Heart left ventricle (tissue), 13 donors: ENCODE measurements at regions not wholly inside any gene's neighbourhood (a gene's known extent, or its start where the extent isn't known, plus 50 kb on each side); places are given as distances from the start of the nearest gene placed in this dataset.

Source experiments
- POLR2A ChIP-seq, 2 donors: fragments of 450-650 bp; IDR thresholded peaks; one replicate each; pipeline ENCODE4 v1.6.1; 2017; ENCODE audit warnings: antibody characterized with exemption in 2 of 2, mild to moderate bottlenecking in 2 of 2, moderate library complexity in 2 of 2
- TF ChIP-seq, protein P1 (sequence below), 12 donors: fragments of 200-600 bp; sonication (generic) in 4 of 12; IDR thresholded peaks; one replicate each; pipeline versions ENCODE4 v1.5.0 to v1.8.0; 2018 to 2022; ENCODE audit warnings: antibody characterized with exemption in 12 of 12, mild to moderate bottlenecking in 5 of 12
- donor health status: ischemic (EF 13 %, LVEDD 7.1; RV severe dilation, severe dysfunction).
- donor health status: DM: no; HTN: yes; CAD: no.
- donor health status: DM: no; HTN: no; CAD: no.
- donor health status: ischemic (EF 25% LVEDD 6.9; RV normal size, moderate dysfunction).
- donor health status: ischemic (EF 25% LVEDD 5.7; RV mildly dilated, moderate dysfunction).
- donor health status: ischemic (EF 35%, LVEDD 5.7; RV mildly dilated, moderate dysfunction).
- donor health status: nonischemic (EF 11% LVEDD 7.7; RV severe dilation, severe dysfunction).
- donor health status: DM: yes; HTN: yes; CAD: no.
- donor health status: PGD.
- donor health status: ischemic (EF 29% LVEDD 5.4; RV normal size, mild dysfunction).
- donor health status: nonischemic (EF 23%, LVEDD 6.1; RV moderate dilation, normal function).

- TF ChIP-seq, protein P1, sequence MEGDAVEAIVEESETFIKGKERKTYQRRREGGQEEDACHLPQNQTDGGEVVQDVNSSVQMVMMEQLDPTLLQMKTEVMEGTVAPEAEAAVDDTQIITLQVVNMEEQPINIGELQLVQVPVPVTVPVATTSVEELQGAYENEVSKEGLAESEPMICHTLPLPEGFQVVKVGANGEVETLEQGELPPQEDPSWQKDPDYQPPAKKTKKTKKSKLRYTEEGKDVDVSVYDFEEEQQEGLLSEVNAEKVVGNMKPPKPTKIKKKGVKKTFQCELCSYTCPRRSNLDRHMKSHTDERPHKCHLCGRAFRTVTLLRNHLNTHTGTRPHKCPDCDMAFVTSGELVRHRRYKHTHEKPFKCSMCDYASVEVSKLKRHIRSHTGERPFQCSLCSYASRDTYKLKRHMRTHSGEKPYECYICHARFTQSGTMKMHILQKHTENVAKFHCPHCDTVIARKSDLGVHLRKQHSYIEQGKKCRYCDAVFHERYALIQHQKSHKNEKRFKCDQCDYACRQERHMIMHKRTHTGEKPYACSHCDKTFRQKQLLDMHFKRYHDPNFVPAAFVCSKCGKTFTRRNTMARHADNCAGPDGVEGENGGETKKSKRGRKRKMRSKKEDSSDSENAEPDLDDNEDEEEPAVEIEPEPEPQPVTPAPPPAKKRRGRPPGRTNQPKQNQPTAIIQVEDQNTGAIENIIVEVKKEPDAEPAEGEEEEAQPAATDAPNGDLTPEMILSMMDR (IDR thresholded peaks at IDR 0.05): no peak
- TF ChIP-seq POLR2A (IDR thresholded peaks at IDR 0.05): no peak
Measured at GRCh38 chr2:64322433-64322832, 131.5 kb upstream of the LGALSL start.
